ENCODE measurements at regions not wholly inside any gene's neighbourhood (a gene's known extent, or its start where the extent isn't known, plus 50 kb on each side); places are given as distances from the start of the nearest gene placed in this dataset.

- TF ChIP-seq, protein P1, sequence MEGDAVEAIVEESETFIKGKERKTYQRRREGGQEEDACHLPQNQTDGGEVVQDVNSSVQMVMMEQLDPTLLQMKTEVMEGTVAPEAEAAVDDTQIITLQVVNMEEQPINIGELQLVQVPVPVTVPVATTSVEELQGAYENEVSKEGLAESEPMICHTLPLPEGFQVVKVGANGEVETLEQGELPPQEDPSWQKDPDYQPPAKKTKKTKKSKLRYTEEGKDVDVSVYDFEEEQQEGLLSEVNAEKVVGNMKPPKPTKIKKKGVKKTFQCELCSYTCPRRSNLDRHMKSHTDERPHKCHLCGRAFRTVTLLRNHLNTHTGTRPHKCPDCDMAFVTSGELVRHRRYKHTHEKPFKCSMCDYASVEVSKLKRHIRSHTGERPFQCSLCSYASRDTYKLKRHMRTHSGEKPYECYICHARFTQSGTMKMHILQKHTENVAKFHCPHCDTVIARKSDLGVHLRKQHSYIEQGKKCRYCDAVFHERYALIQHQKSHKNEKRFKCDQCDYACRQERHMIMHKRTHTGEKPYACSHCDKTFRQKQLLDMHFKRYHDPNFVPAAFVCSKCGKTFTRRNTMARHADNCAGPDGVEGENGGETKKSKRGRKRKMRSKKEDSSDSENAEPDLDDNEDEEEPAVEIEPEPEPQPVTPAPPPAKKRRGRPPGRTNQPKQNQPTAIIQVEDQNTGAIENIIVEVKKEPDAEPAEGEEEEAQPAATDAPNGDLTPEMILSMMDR (IDR thresholded peaks at IDR 0.05; ENCODE audit: poor library complexity, severe bottlenecking), result no peak
- ATAC-seq (ENCODE audit: low read depth) (no peak), DNase-seq (ENCODE audit: low spot score) (no peak)
- H3K4me1 ChIP-seq (ENCODE audit: insufficient read depth, poor library complexity, severe bottlenecking), result no peaks in the 10 kb centered on the region
- no peak overlapping the region for H3K4me3 ChIP-seq (ENCODE audit: severe bottlenecking)
- H3K9me3 ChIP-seq (ENCODE audit: severe bottlenecking), result no peaks in the 10 kb centered on the region
- H3K27me3 ChIP-seq (ENCODE audit: insufficient read depth, poor library complexity, severe bottlenecking), result no peaks in the 10 kb centered on the region
- H3K27ac ChIP-seq (ENCODE audit: poor library complexity, severe bottlenecking), result no peak overlapping the region
- H3K36me3 ChIP-seq (ENCODE audit: low read depth), result no peaks in the 10 kb centered on the region
These were observed 369.8 kb upstream of the SOX11 start for GRCh38 chr2:5322396-5322795.

DNA sequence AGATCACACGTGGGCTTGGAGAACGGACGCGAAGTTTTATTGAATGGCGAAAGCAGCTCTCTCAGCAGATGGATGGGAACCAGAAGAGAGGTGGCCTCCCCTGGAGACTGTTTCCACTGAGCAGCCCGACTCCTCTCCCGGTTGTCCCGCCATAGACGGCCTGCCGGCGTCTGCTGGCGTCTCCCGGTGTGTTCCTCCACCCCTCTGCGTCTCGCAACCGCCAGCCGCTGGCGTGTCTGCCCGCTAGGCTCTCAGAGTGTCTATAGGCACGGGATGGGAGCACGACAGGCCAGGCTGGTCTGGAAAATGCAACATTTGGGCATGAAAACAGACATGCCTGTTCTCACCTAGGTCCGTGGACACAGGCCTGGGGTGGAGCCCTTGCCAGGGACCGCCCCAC, 366.7 kb upstream of the SOX11 start:
- no peaks in the 10 kb centered on the region for H3K9me3 ChIP-seq (ENCODE audit: severe bottlenecking)
- H3K4me3 ChIP-seq (ENCODE audit: severe bottlenecking), result no peak overlapping the region
- TF ChIP-seq, protein P1 (IDR thresholded peaks at IDR 0.05; ENCODE audit: poor library complexity, severe bottlenecking), result no peak
- DNase-seq (ENCODE audit: low spot score) (no peak), ATAC-seq (ENCODE audit: low read depth) (no peak)
- no peaks in the 10 kb centered on the region for H3K4me1 ChIP-seq (ENCODE audit: insufficient read depth, poor library complexity, severe bottlenecking)
- H3K36me3 ChIP-seq (ENCODE audit: low read depth), result no peaks in the 10 kb centered on the region
- H3K27me3 ChIP-seq (ENCODE audit: insufficient read depth, poor library complexity, severe bottlenecking), result no peaks in the 10 kb centered on the region
- no peak overlapping the region for H3K27ac ChIP-seq (ENCODE audit: poor library complexity, severe bottlenecking)

DNA sequence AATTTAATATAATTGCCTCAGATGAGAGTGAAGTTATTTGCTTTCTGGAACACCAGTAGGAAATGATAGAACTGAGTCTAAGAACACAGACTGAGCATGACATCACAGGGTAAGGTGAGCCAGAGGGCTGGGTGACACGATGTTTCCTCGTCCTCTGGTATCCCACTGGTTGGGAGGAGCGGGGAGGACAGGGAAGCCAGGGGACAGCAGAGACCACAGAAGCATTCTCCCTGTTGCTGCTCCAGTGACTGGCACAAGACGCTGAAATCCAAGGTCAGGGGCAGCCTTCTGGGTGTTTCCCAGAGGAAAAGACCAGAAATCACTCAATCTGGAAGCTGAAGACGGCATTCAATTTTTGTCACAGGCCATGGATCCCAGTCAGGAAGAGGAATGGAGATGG, 363.4 kb upstream of the SOX11 start:
- Histone ChIP-seq H3K27ac (ENCODE audit: poor library complexity, severe bottlenecking) (no peak overlapping the region), H3K4me1 (ENCODE audit: insufficient read depth, poor library complexity, severe bottlenecking) (no peaks in the 10 kb centered on the region), H3K4me3 (ENCODE audit: severe bottlenecking) (no peak overlapping the region), H3K36me3 (ENCODE audit: low read depth) (no peaks in the 10 kb centered on the region), H3K27me3 (ENCODE audit: insufficient read depth, poor library complexity, severe bottlenecking) (no peaks in the 10 kb centered on the region), H3K9me3 (ENCODE audit: severe bottlenecking) (no peaks in the 10 kb centered on the region)
- ATAC-seq (ENCODE audit: low read depth) (no peak), DNase-seq (ENCODE audit: low spot score) (no peak)
- TF ChIP-seq, protein P1 (IDR thresholded peaks at IDR 0.05; ENCODE audit: poor library complexity, severe bottlenecking), result no peak

GRCh38 chr2:5329763-5330162, 362.4 kb upstream of the SOX11 start:
- no peaks in the 10 kb centered on the region for H3K27me3 ChIP-seq (ENCODE audit: insufficient read depth, poor library complexity, severe bottlenecking)
- H3K4me1 ChIP-seq (ENCODE audit: insufficient read depth, poor library complexity, severe bottlenecking), result no peaks in the 10 kb centered on the region
- H3K9me3 ChIP-seq (ENCODE audit: severe bottlenecking), result no peaks in the 10 kb centered on the region
- no peak overlapping the region for H3K27ac ChIP-seq (ENCODE audit: poor library complexity, severe bottlenecking)
- TF ChIP-seq, protein P1 (IDR thresholded peaks at IDR 0.05; ENCODE audit: poor library complexity, severe bottlenecking), result no peak
- no peak for DNase-seq (ENCODE audit: low spot score)
- H3K4me3 ChIP-seq (ENCODE audit: severe bottlenecking), result no peak overlapping the region
- H3K36me3 ChIP-seq (ENCODE audit: low read depth), result no peaks in the 10 kb centered on the region
- ATAC-seq (ENCODE audit: low read depth), result no peak

GRCh38 chr2:5330961-5331360, 361.2 kb upstream of the SOX11 start:
- Histone ChIP-seq H3K4me1 (ENCODE audit: insufficient read depth, poor library complexity, severe bottlenecking) (no peaks in the 10 kb centered on the region), H3K4me3 (ENCODE audit: severe bottlenecking) (no peak overlapping the region), H3K36me3 (ENCODE audit: low read depth) (no peaks in the 10 kb centered on the region), H3K9me3 (ENCODE audit: severe bottlenecking) (peaks cover 3% of the 10 kb centered on the region), H3K27ac (ENCODE audit: poor library complexity, severe bottlenecking) (no peak overlapping the region), H3K27me3 (ENCODE audit: insufficient read depth, poor library complexity, severe bottlenecking) (no peaks in the 10 kb centered on the region)
- DNase-seq (ENCODE audit: low spot score), result no peak
- TF ChIP-seq, protein P1 (IDR thresholded peaks at IDR 0.05; ENCODE audit: poor library complexity, severe bottlenecking), result no peak
- no peak for ATAC-seq (ENCODE audit: low read depth)
